GM18511 (cell line): ENCODE measurements at regions not wholly inside any gene's neighbourhood (a gene's known extent, or its start where the extent isn't known, plus 50 kb on each side); places are given as distances from the start of the nearest gene placed in this dataset.

Experiments
- ATAC-seq: cut with Tn5 transposase; IDR thresholded peaks from one replicate; pipeline ENCODE4 v1.9.1; 2021; ENCODE audit warnings: mild to moderate bottlenecking, moderate library complexity; ENCODE audit not compliant: unreplicated experiment

GRCh38 chr21:35905096-35905962, 155.0 kb downstream of the SETD4 start:
- no peak for ATAC-seq

DNA sequence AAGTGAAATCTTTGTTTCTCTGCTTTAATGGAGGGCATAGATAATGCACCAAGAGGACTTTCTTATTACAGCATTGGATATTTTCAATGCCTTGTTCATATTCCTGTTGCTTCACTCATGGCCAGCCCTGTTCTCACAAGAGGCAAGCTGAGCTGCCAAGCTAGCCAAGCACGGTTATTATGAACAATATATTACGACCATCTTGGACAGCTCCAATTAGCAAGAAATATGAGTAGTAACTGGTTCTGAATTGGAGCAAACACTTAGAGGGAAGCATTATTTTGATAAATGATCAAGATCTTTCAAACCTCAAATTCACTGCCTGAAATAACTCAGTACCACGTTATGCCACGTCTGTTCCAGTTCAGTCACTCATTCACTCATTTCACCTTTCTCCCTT, 159.8 kb downstream of the SETD4 start:
- ATAC-seq, result no peak

GRCh38 chr21:35896060-35896459, 164.3 kb downstream of the SETD4 start:
- no peak for ATAC-seq

- no peak for ATAC-seq
Observed at GRCh38 chr21:35895598-35895997, 164.7 kb downstream of the SETD4 start.

- no peak for ATAC-seq
Observed at GRCh38 chr21:35893156-35893555, 167.2 kb downstream of the SETD4 start.

- no peak for ATAC-seq
Observed at GRCh38 chr21:35886887-35887286, 173.4 kb downstream of the SETD4 start.

- no peak for ATAC-seq
Observed at GRCh38 chr21:35885942-35886541, 174.3 kb downstream of the SETD4 start.

DNA sequence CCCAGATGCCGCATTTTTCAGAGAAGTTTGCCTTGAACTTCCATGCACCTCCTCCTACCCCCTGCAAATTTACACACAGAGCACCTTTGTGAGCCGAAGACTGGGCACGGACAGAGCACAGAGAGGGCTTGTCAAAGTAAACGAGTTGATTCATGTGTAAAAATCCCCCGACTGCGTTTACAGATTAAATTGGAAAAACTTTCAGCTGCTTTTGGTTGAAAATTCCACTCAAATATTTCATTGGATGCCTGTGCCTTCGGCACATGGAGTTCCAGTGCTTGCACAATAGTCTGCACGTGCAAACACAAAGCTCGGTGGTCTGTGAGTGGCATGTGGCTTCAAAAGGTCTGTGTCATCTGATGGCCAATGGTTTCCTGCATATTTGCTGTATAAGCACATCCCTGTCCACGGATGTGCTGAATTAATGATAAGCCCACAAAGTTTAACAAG, 177.5 kb downstream of the SETD4 start:
- ATAC-seq, result no peak

DNA sequence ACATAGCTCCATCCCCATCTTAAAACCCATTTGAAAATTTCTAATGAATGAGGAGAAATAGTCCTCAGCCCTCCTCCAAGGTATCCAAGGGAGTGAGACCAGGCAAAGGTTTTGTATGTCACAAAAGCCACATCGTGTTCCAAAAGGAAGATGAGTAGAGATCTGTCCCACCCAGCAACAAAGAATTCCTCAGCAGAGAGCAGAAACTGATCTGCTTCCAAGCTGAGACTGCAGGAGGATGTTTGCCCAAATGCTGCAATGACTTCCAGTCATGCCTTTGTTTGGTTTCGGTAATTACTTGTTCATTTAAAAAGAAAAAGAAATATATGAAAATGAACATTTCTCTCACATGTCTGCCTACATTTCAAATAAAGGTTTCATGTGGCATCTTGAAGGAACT, 186.9 kb downstream of the SETD4 start:
- no peak for ATAC-seq

GRCh38 chr21:35871906-35872305, 188.4 kb downstream of the SETD4 start:
- ATAC-seq, result no peak

GRCh38 chr21:35868869-35869223, 191.5 kb downstream of the SETD4 start:
- no peak for ATAC-seq

GRCh38 chr21:35868005-35868868, 192.1 kb downstream of the SETD4 start:
- ATAC-seq, result no peak

- no peak for ATAC-seq
Observed at GRCh38 chr21:35864039-35864438, 196.3 kb downstream of the SETD4 start.

- ATAC-seq, result no peak
Observed at GRCh38 chr21:35862969-35863368, 197.4 kb downstream of the SETD4 start.

- no peak for ATAC-seq
Observed at GRCh38 chr21:35861661-35862060, 198.7 kb downstream of the SETD4 start.

- no peak for ATAC-seq
Observed at GRCh38 chr21:35860189-35860869, 200.0 kb downstream of the SETD4 start.

DNA sequence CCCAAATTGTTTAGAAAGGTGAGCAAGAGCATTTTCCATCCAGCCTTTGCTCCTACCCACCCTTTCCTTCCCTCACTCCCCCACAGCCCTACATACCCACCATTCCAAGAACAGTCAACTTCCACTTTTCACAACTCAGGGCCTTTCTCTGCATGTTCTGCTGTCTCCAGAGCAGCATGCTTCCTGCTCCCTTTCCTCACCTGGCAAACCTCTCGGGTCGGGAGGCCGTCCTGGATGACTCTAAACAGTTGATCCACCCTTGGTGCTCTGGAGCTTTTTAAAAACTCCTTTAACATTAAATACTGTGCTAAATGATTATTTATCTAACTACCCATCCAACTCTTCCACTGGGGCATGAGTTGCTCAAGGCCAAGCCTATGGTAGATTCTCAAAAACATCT, 200.6 kb downstream of the SETD4 start:
- no peak for ATAC-seq

DNA sequence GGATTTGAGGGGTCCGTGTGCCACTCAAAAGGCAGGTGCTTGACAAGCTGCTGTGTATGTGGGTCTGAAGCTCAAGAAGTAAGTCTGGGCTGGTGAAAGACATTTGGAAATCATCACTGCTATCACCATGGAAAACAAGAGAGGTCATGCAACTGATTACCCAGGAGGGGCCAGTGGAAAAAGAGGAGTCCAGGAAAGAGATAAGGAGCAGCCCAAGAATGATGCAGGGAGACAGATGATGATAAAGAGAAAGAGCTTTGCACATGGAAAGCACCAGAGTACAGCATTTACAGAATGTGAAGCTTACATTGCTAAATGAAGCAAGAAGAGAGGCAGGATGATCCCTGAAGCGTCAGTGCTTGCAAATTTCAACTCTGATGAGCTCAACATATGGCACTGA, 203.2 kb downstream of the SETD4 start:
- no peak for ATAC-seq

DNA sequence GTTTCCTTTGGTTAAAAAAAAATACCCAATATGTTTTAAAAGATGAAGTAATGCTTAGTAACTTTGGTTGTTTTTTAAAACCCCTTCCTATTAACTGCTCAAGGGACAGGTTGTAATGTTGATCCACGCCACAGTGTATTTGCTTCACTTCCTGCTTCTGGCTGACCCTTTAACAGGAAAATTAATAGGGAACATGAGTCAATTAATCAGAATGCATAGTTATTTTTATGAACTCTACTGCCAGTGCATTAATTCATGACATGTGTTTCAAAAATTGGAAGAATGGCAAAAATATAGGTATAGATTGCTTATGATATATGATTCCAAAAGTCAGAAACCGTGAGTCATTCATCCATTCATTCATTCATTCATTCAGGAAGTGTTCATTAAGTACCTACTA, 204.8 kb downstream of the SETD4 start:
- ATAC-seq, result no peak

DNA sequence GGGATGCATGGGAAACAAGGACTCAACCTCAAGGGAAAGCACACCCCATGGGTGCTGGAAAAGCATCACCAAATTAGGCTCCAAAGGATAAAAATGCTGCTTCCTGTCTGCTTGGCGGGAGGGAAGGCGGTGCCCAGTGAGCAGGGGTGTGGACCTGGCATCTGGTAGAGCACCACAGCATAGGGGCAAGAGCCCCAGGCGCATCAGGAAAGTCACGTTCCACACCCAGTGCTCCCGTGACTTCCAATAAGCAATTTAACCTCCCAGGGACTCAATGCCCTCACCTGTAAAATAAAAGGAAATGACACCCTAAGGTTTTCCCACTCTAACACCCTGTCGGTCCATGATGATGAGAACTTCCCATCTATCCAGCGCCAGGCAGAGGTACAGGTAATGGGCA, 206.0 kb downstream of the SETD4 start:
- no peak for ATAC-seq
